ENCODE measurements at regions not wholly inside any gene's neighbourhood (a gene's known extent, or its start where the extent isn't known, plus 50 kb on each side); places are given as distances from the start of the nearest gene placed in this dataset.

DNA sequence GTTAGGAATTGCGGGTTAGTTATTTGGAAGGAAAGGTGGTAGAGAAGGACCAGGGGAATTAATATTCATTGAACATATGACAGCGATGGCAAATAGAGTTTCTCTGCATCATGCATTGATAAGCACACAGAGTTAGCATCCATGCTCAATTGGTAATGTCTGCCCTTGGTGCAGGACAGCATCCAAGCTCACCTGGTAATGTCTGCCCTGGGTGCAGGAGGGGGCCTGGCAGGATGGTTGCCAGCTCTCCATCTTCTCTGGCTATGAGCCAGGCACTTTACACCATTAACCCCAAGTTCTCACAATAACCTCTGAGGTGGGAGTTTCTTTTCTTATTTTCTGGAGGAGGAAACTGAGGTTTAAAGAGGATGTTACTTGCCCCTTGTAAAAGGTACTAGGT is 50.4 kb upstream of the RBFOX2 start:
- Histone ChIP-seq H3K4me1 (ENCODE audit: insufficient read depth, low read length) (no peaks in the 10 kb centered on the region), H3K9me2 (replicated peaks; ENCODE audit: low read length) (no peaks in the 10 kb centered on the region), H3K27me3 (ENCODE audit: low read length) (no peaks in the 10 kb centered on the region), H3K9me3 (ENCODE audit: low read length) (no peaks in the 10 kb centered on the region), H3K36me3 (ENCODE audit: low read depth, low read length) (no peaks in the 10 kb centered on the region), H3K9ac (ENCODE audit: low read length) (no peak overlapping the region), H3K4me3 (ENCODE audit: low read length) (no peak overlapping the region), H3K79me2 (ENCODE audit: low read length) (no peaks in the 10 kb centered on the region), H4K20me1 (ENCODE audit: low read length) (no peaks in the 10 kb centered on the region), H3K4me2 (ENCODE audit: low read length) (no peak overlapping the region), H3F3A (ENCODE audit: low read length, unreplicated experiment) (no peaks in the 10 kb centered on the region), H3K27ac (ENCODE audit: low read length) (no peak overlapping the region), H2AFZ (ENCODE audit: low read length) (no peak overlapping the region)
- ChIA-PET CTCF (no interaction called here), POLR2A (ENCODE audit: unreplicated experiment) (no interaction called here)
- ATAC-seq (no peak), DNase-seq (no peak)
- intact Hi-C loops (cut with micrococcal nuclease), result no loop called here
- TF ChIP-seq EZH2phosphoT487 (IDR thresholded peaks at IDR 0.05; ENCODE audit: borderline replicate concordance, low read length) (no peak), EZH2 (IDR thresholded peaks at IDR 0.05; ENCODE audit: low read length, unreplicated experiment) (no peak)
- TF ChIP-seq, protein P1, sequence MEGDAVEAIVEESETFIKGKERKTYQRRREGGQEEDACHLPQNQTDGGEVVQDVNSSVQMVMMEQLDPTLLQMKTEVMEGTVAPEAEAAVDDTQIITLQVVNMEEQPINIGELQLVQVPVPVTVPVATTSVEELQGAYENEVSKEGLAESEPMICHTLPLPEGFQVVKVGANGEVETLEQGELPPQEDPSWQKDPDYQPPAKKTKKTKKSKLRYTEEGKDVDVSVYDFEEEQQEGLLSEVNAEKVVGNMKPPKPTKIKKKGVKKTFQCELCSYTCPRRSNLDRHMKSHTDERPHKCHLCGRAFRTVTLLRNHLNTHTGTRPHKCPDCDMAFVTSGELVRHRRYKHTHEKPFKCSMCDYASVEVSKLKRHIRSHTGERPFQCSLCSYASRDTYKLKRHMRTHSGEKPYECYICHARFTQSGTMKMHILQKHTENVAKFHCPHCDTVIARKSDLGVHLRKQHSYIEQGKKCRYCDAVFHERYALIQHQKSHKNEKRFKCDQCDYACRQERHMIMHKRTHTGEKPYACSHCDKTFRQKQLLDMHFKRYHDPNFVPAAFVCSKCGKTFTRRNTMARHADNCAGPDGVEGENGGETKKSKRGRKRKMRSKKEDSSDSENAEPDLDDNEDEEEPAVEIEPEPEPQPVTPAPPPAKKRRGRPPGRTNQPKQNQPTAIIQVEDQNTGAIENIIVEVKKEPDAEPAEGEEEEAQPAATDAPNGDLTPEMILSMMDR (conservative IDR thresholded peaks at IDR 0.05; ENCODE audit: low read depth, low read length), result no peak
- no TSS peak for BruUV-seq (replicated peaks)
